HG02938 (cell line): ENCODE measurements at regions not wholly inside any gene's neighbourhood (a gene's known extent, or its start where the extent isn't known, plus 50 kb on each side); places are given as distances from the start of the nearest gene placed in this dataset.

ENCODE experiments used
- ATAC-seq: cut with Tn5 transposase; IDR thresholded peaks from one replicate; pipeline ENCODE4 v1.9.1; 2021; ENCODE audit warnings: mild to moderate bottlenecking, moderate library complexity; ENCODE audit not compliant: unreplicated experiment

GRCh38 chr3:88535563-88535962, 385.8 kb downstream of the C3orf38 start:
- no peak for ATAC-seq

GRCh38 chr3:88542916-88543315, 393.2 kb downstream of the C3orf38 start:
- no peak for ATAC-seq

- ATAC-seq: no peak
These were observed 422.7 kb downstream of the C3orf38 start for GRCh38 chr3:88572450-88572849.

- ATAC-seq: no peak
These were observed 423.7 kb downstream of the C3orf38 start for GRCh38 chr3:88573472-88573871.

- no peak for ATAC-seq
These were observed 424.4 kb downstream of the C3orf38 start for GRCh38 chr3:88574146-88574545.

GRCh38 chr3:88584451-88584850, 434.7 kb downstream of the C3orf38 start:
- ATAC-seq: no peak

- no peak for ATAC-seq
These were observed 436.4 kb downstream of the C3orf38 start for GRCh38 chr3:88586121-88586640.

GRCh38 chr3:88589138-88589537, 439.4 kb downstream of the C3orf38 start:
- ATAC-seq: no peak

GRCh38 chr3:88595026-88595425, 445.3 kb downstream of the C3orf38 start:
- ATAC-seq: no peak

GRCh38 chr3:88596451-88596850, 446.7 kb downstream of the C3orf38 start:
- ATAC-seq: no peak

- ATAC-seq: no peak
These were observed 461.1 kb downstream of the C3orf38 start for GRCh38 chr3:88610820-88611219.

- ATAC-seq: no peak
These were observed 462.1 kb downstream of the C3orf38 start for GRCh38 chr3:88611826-88612326.

GRCh38 chr3:88616413-88616812, 466.7 kb downstream of the C3orf38 start:
- ATAC-seq: no peak

GRCh38 chr3:88617283-88617682, 467.5 kb downstream of the C3orf38 start:
- no peak for ATAC-seq

- ATAC-seq: no peak
These were observed 468.4 kb downstream of the C3orf38 start for GRCh38 chr3:88618021-88618645.

- ATAC-seq: no peak
These were observed 471.8 kb downstream of the C3orf38 start for GRCh38 chr3:88621586-88621985.

GRCh38 chr3:88623709-88624108, 473.9 kb downstream of the C3orf38 start:
- no peak for ATAC-seq

GRCh38 chr3:88626456-88627120, 476.8 kb downstream of the C3orf38 start:
- no peak for ATAC-seq

GRCh38 chr3:88628901-88629300, 478.5 kb upstream of the EPHA3 start:
- no peak for ATAC-seq

GRCh38 chr3:88632226-88632625, 475.2 kb upstream of the EPHA3 start:
- no peak for ATAC-seq

GRCh38 chr3:88640581-88640980, 466.8 kb upstream of the EPHA3 start:
- ATAC-seq: no peak

- no peak for ATAC-seq
These were observed 466.3 kb upstream of the EPHA3 start for GRCh38 chr3:88641033-88641604.
